ENCODE measurements at regions not wholly inside any gene's neighbourhood (a gene's known extent, or its start where the extent isn't known, plus 50 kb on each side); places are given as distances from the start of the nearest gene placed in this dataset.

- Histone ChIP-seq H3K4me3 (ENCODE audit: low read depth, low read length) (no peak overlapping the region), H3K9me3 (ENCODE audit: control insufficient read depth, insufficient read depth, low read depth, low read length) (no peaks in the 10 kb centered on the region), H3K27ac (ENCODE audit: extremely low read depth, low read depth, low read length) (no peak overlapping the region), H3K4me1 (ENCODE audit: control insufficient read depth, insufficient read depth, low read length) (no peaks in the 10 kb centered on the region), H3K36me3 (ENCODE audit: control insufficient read depth in 2 of 2, insufficient read depth in 1 of 2, low read length in 2 of 2) (no peaks in the 10 kb centered on the region)
- CTCF ChIA-PET, result interaction anchor here (0.7 kb wide), 1 partner anchor 15 kb away, joined by 6 read pairs; no protein-coding TSS in a partner anchor
- TF ChIP-seq ZBTB8A (tag by site-specific recombination; IDR thresholded peaks at IDR 0.05) (no peak), ZNF280D (tag by site-specific recombination; IDR thresholded peaks at IDR 0.05) (no peak), RBAK (tag by site-specific recombination; IDR thresholded peaks at IDR 0.05) (no peak), ZNF266 (tag by site-specific recombination; IDR thresholded peaks at IDR 0.05; ENCODE audit: low read depth) (no peak), MZF1 (tag by site-specific recombination; IDR thresholded peaks at IDR 0.05; ENCODE audit: borderline replicate concordance) (no peak), SCRT2 (tag by site-specific recombination; IDR thresholded peaks at IDR 0.05) (no peak), ZSCAN5A (tag by site-specific recombination; IDR thresholded peaks at IDR 0.05) (no peak), IKZF3 (tag by site-specific recombination; IDR thresholded peaks at IDR 0.05) (no peak), ZNF48 (tag by site-specific recombination; IDR thresholded peaks at IDR 0.05) (no peak), EGR2 (tag by site-specific recombination; IDR thresholded peaks at IDR 0.05; ENCODE audit: low read depth) (no peak), ZNF184 (tag by site-specific recombination; IDR thresholded peaks at IDR 0.05) (no peak), ZNF37A (tag by site-specific recombination; IDR thresholded peaks at IDR 0.05) (no peak), ZNF223 (tag by site-specific recombination; IDR thresholded peaks at IDR 0.05) (no peak), ZNF433 (tag by site-specific recombination; IDR thresholded peaks at IDR 0.05; ENCODE audit: low read depth) (no peak), KLF1 (tag by site-specific recombination; IDR thresholded peaks at IDR 0.05) (no peak), ZNF324 (tag by site-specific recombination; IDR thresholded peaks at IDR 0.05) (no peak), PRDM1 (tag by site-specific recombination; IDR thresholded peaks at IDR 0.05) (no peak), ZNF704 (tag by site-specific recombination; IDR thresholded peaks at IDR 0.05) (no peak), WT1 (tag by site-specific recombination; IDR thresholded peaks at IDR 0.05) (no peak)
- POLR2A ChIA-PET, result no interaction called here
Observed at GRCh38 chr10:29034592-29034991, 254.3 kb upstream of the LYZL1 start.

- no peak overlapping the region for H3K27ac ChIP-seq (ENCODE audit: extremely low read depth, low read depth, low read length)
- H3K9me3 ChIP-seq (ENCODE audit: control insufficient read depth, insufficient read depth, low read depth, low read length), result no peaks in the 10 kb centered on the region
- no peaks in the 10 kb centered on the region for H3K4me1 ChIP-seq (ENCODE audit: control insufficient read depth, insufficient read depth, low read length)
- no peak overlapping the region for H3K4me3 ChIP-seq (ENCODE audit: low read depth, low read length)
- POLR2A ChIA-PET, result no interaction called here
- TF ChIP-seq ZNF362 (tag by site-specific recombination; IDR thresholded peaks at IDR 0.05), result no peak
- no peak for TF ChIP-seq ZNF274 (IDR thresholded peaks at IDR 0.05; ENCODE audit: low read length)
- TF ChIP-seq ZNF274 (tag by site-specific recombination; IDR thresholded peaks at IDR 0.05; ENCODE audit: borderline replicate concordance), result no peak
- TF ChIP-seq BCL11A (tag by site-specific recombination; IDR thresholded peaks at IDR 0.05; ENCODE audit: low read depth), result no peak
- H3K36me3 ChIP-seq (ENCODE audit: control insufficient read depth in 2 of 2, insufficient read depth in 1 of 2, low read length in 2 of 2), result no peaks in the 10 kb centered on the region
- CTCF ChIA-PET, result interaction anchor here (0.7 to 1.7 kb wide), 2 partner anchors 32 to 371 kb away, joined by 3 to 5 read pairs; no protein-coding TSS in a partner anchor
Observed at GRCh38 chr10:29035721-29036120, 253.1 kb upstream of the LYZL1 start.
